Coronary artery (tissue), 2 donors: ENCODE measurements at regions not wholly inside any gene's neighbourhood (a gene's known extent, or its start where the extent isn't known, plus 50 kb on each side); places are given as distances from the start of the nearest gene placed in this dataset.

Source experiments
- DNase-seq: peaks from one replicate; pipeline ENCODE4 v3.0.0-alpha.2; 2017; ENCODE audit warnings: low spot score
- H3K27ac ChIP-seq, 2 donors: fragments of 200-600 bp; sonication (generic); one replicate each; pipeline ENCODE4 v1.5.1; 2016 to 2019
- H3K4me3 ChIP-seq: fragments of 200-600 bp; sonication (generic); 2 replicates; pipeline ENCODE4 v1.5.1; 2016; ENCODE audit warnings: mild to moderate bottlenecking, moderate library complexity
- TF ChIP-seq, protein P1 (sequence below): fragments of 200-600 bp; sonication (generic); IDR thresholded peaks from one replicate; pipeline ENCODE4 v1.5.1; 2019; ENCODE audit warnings: antibody characterized with exemption

DNA sequence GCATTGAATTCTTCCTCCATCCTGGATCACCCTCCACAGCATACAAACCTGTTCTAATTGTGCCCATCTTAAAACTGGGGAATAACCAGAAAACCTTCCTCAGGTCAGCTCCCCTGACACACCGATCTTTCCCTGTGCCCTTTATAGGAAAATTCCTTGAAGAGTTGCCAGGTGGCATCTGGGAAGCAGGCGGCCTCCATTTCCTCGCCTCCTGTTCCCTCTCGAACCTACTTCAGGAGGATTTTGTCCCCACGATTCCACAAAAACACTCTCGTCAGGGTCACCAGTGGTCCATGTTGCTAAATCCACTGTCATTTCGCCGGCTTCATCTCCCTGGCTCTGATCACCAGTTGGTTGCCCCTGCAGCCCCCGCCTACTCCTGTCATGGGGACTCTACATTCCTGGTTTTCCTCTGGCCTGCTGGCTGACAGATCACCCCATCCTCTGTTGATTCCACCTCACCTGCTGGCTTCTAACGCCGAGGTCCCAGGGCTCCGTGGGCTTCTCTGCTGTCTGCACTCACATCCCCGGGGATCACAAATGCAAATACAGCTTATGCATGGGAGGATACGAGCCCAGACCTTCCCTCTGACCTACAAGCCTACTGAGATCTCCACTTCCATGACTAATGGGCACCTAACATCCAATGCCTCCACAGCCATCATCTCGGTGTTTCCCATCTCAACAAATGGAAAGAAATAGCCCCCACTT lies 92.5 kb upstream of the PRDM11 start:
- Histone ChIP-seq H3K4me3 (no peak overlapping the region), H3K27ac (no peak overlapping the region)
- TF ChIP-seq, protein P1, sequence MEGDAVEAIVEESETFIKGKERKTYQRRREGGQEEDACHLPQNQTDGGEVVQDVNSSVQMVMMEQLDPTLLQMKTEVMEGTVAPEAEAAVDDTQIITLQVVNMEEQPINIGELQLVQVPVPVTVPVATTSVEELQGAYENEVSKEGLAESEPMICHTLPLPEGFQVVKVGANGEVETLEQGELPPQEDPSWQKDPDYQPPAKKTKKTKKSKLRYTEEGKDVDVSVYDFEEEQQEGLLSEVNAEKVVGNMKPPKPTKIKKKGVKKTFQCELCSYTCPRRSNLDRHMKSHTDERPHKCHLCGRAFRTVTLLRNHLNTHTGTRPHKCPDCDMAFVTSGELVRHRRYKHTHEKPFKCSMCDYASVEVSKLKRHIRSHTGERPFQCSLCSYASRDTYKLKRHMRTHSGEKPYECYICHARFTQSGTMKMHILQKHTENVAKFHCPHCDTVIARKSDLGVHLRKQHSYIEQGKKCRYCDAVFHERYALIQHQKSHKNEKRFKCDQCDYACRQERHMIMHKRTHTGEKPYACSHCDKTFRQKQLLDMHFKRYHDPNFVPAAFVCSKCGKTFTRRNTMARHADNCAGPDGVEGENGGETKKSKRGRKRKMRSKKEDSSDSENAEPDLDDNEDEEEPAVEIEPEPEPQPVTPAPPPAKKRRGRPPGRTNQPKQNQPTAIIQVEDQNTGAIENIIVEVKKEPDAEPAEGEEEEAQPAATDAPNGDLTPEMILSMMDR, result no peak
- DNase-seq, result no peak

DNA sequence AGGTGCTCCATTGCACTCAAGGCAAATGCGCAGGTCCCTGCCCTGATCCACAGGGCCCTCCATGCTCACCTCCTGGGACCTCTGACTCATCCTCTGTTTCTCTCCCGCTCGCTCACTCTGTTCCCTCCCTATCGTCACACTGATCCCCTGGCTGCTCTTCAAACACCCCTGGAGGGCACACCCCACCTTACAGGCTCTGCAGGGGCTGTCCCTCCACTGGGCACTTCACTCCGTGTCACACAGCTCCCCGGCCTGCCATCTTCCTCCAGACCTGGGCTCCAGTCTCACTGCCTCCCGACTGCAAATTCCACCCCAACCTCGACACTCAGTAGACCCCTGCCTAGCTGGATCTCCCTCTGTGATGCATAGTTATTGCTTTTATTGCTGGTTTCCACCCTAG lies 91.5 kb upstream of the PRDM11 start:
- Histone ChIP-seq H3K4me3 (no peak overlapping the region), H3K27ac (no peak overlapping the region)
- TF ChIP-seq, protein P1, result no peak
- DNase-seq, result no peak

DNA sequence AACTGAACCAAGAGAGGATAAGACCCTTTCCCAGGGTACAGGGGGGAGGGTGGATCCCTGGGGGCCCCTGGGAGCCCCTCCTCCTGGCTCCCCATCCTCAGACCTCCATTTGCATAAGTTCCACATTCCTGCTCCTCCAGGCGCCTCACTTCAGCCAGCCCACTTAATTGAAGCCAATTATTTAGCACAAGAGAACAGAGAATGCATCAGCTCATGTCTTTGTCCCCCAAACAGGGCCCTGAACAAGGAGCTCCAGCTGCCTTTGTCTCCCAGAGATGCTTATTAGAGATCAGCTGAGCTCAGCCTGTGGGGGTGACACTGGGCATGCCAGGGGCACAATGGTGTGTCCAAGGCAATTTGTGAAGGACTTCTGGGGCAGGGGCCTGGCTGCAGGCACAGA lies 89.9 kb upstream of the PRDM11 start:
- Histone ChIP-seq H3K27ac (no peak overlapping the region), H3K4me3 (no peak overlapping the region)
- TF ChIP-seq, protein P1, result no peak
- no peak for DNase-seq

DNA sequence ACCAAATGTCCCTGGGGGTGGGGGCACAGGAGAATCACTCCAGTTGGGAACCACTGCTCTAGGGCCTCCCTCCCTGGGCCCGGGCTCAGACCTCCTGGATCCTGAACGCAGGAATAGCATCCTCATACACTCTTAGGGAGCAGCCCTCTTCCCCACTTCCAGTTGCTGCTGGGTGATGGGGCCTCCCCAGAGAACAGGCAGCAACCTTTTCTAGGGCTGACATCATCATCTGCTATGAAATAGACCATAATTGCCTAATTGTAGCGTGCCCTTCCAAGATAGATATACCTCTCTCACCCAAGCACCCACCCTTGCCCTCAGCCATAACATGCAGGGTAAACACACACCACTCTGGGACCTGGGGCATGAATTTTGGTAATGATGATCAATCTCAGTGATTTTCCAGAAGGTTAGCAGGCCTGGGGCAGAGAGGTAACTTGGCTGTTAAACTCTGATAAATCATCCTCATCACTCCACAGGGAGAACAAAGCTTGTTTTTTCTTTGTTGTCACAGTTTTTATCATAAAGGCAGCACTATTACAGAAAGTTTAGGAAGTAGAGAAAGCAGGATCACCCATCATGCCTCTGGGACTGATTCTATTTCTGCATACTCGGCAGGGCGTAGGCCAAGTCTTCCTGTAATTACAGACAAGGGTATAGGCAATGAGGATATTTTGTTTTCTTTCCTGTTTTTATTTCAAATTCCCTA lies 88.3 kb upstream of the PRDM11 start:
- TF ChIP-seq, protein P1, result no peak
- H3K4me3 ChIP-seq, result no peak overlapping the region
- peak overlapping the region in 1 of 2 donors; percentile 59 for H3K27ac ChIP-seq

DNA sequence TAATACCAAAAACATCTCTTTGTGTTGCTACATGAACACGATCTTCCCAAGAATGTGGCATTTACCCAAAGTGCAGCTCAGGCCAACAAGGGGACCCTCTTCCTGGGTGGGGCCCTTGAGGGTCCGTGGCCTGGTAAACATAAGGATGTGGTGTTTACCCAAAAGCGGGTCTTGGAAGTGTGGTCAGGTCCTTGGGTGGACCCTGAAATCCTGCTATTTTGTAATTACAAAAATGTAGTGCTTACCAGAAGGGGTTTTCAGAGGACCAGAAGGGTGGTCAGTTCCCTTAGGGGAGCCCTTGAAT lies 87.8 kb upstream of the PRDM11 start:
- H3K27ac ChIP-seq, result peak overlapping the region in 1 of 2 donors; percentile 56
- no peak for DNase-seq

More for the DNA sequence above, 88.3 kb upstream of the PRDM11 start:
- no peak for DNase-seq

DNA sequence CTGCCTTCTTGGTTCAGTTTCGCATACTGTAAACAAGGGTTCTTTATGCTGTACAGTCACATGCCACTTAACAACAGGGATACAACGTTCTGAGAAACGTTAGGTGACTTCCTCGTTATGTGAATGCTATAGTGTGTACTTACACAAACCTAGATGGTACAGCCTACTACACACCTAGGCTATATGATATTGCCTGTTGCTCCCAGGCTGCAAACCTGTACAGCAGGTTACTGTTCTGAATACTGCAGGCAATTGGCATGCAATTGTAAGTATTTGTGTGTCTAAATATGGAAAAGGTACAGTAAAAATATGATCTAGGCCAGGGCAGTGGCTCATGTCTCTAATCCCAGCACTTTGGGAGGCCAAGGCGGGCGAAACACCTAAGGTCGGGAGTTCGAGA lies 85.7 kb upstream of the PRDM11 start:
- Histone ChIP-seq H3K27ac (no peak overlapping the region), H3K4me3 (no peak overlapping the region)
- TF ChIP-seq, protein P1, result no peak
- DNase-seq, result no peak

More for the DNA sequence above, 87.8 kb upstream of the PRDM11 start:
- H3K4me3 ChIP-seq, result no peak overlapping the region
- TF ChIP-seq, protein P1, result no peak

DNA sequence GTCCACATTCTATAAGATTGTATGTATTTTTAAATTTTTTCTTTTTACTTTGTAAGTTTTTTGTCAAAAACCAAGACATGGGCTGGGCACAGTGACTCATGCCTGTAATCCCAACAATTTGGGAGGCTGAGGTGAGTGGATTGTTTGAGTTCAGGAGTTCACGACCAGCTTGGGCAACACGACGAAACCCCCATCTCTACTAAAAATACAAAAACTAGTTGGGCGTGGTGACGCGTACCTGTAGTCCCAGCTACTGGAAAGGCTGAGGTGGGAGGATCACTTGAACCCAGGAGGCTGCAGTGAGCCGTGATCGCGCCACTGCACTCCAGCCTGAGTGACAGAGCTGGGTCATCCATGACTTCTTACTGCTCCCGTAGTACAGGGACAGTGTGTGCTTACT lies 84.8 kb upstream of the PRDM11 start:
- TF ChIP-seq, protein P1, result no peak
- H3K27ac ChIP-seq, result no peak overlapping the region
- no peak overlapping the region for H3K4me3 ChIP-seq
- DNase-seq, result no peak
